H9 (cell line): ENCODE measurements at regions not wholly inside any gene's neighbourhood (a gene's known extent, or its start where the extent isn't known, plus 50 kb on each side); places are given as distances from the start of the nearest gene placed in this dataset.

Experiments used
- DNase-seq: peaks from one replicate; pipeline ENCODE4 v3.0.0-alpha.2; 2017
- H2AFZ ChIP-seq: one replicate; pipeline ENCODE4 v1.6.1; 2013; ENCODE audit warnings: mild to moderate bottlenecking, low read length, control low read depth, moderate library complexity
- H2AK5ac ChIP-seq: 2 replicates; pipeline ENCODE4 v1.6.1; 2013; ENCODE audit warnings: low read length, control low read depth, mixed read lengths; ENCODE audit not compliant: insufficient read length
- H2BK120ac ChIP-seq: one replicate; pipeline ENCODE4 v1.6.1; 2013; ENCODE audit warnings: low read depth, mild to moderate bottlenecking, low read length, control low read depth, inconsistent platforms; ENCODE audit not compliant: poor library complexity, severe bottlenecking
- H2BK12ac ChIP-seq: 2 replicates; pipeline ENCODE4 v1.6.1; 2013; ENCODE audit warnings: low read length, control low read depth, mixed read lengths, low read depth; ENCODE audit not compliant: insufficient read length
- H2BK15ac ChIP-seq: 2 replicates; pipeline ENCODE4 v1.6.1; 2013; ENCODE audit warnings: low read depth, low read length, control low read depth
- H2BK20ac ChIP-seq: one replicate; pipeline ENCODE4 v1.6.1; 2013; ENCODE audit warnings: low read depth, mild to moderate bottlenecking, low read length, control low read depth, inconsistent platforms; ENCODE audit not compliant: poor library complexity, severe bottlenecking
- H2BK5ac ChIP-seq: 2 replicates; pipeline ENCODE4 v1.6.1; 2013; ENCODE audit warnings: low read length, control low read depth, mixed read lengths; ENCODE audit not compliant: insufficient read length
- H3K14ac ChIP-seq: 2 replicates; pipeline ENCODE4 v1.6.1; 2013; ENCODE audit warnings: low read length, control low read depth; ENCODE audit not compliant: insufficient read depth
- H3K18ac ChIP-seq: 2 replicates; pipeline ENCODE4 v1.6.1; 2013; ENCODE audit warnings: low read depth, mild to moderate bottlenecking, mixed read lengths, low read length, control low read depth; ENCODE audit not compliant: insufficient read length
- H3K23ac ChIP-seq: 2 replicates; pipeline ENCODE4 v1.6.1; 2013; ENCODE audit warnings: low read length, control low read depth, mixed read lengths, low read depth; ENCODE audit not compliant: insufficient read length
- H3K23me2 ChIP-seq: 2 replicates; pipeline ENCODE4 v1.6.1; 2013; ENCODE audit warnings: low read depth, mild to moderate bottlenecking, mixed read lengths, low read length, control low read depth; ENCODE audit not compliant: insufficient read length, poor library complexity, severe bottlenecking
- H3K27ac ChIP-seq: 2 replicates; pipeline ENCODE4 v1.5.1; 2013; ENCODE audit warnings: low read length, control low read depth, mixed read lengths, low read depth; ENCODE audit not compliant: insufficient read length
- H3K27me3 ChIP-seq: 2 replicates; pipeline ENCODE4 v1.6.1; 2013; ENCODE audit warnings: low read length, control low read depth, inconsistent platforms; ENCODE audit not compliant: insufficient read depth
- H3K4ac ChIP-seq: 2 replicates; pipeline ENCODE4 v1.6.1; 2013; ENCODE audit warnings: low read depth, mild to moderate bottlenecking, control low read depth, inconsistent platforms, low read length, moderate library complexity
- H3K4me1 ChIP-seq: 2 replicates; pipeline ENCODE4 v1.6.1; 2013; ENCODE audit warnings: low read length, control low read depth, inconsistent platforms; ENCODE audit not compliant: insufficient read depth
- H3K4me2 ChIP-seq: 2 replicates; pipeline ENCODE4 v1.6.1; 2013; ENCODE audit warnings: low read length, control low read depth, mixed read lengths; ENCODE audit not compliant: insufficient read length, insufficient read depth
- H3K56ac ChIP-seq: 2 replicates; pipeline ENCODE4 v1.6.1; 2013; ENCODE audit warnings: low read depth, mild to moderate bottlenecking, mixed read lengths, low read length, control low read depth; ENCODE audit not compliant: insufficient read length
- H3K79me1 ChIP-seq: 2 replicates; pipeline ENCODE4 v1.6.1; 2013; ENCODE audit warnings: low read depth, mild to moderate bottlenecking, moderate library complexity, low read length, control low read depth, inconsistent platforms; ENCODE audit not compliant: insufficient read depth, poor library complexity, severe bottlenecking
- H3K79me2 ChIP-seq: 2 replicates; pipeline ENCODE4 v1.6.1; 2013; ENCODE audit warnings: low read length, control low read depth, inconsistent platforms; ENCODE audit not compliant: insufficient read depth
- H3K9ac ChIP-seq: 2 replicates; pipeline ENCODE4 v1.6.1; 2013; ENCODE audit warnings: low read length, control low read depth, mixed read lengths; ENCODE audit not compliant: insufficient read length; ENCODE audit errors: extremely low read depth
- H3K9me3 ChIP-seq: one replicate; pipeline ENCODE4 v1.6.1; 2013; ENCODE audit warnings: low read depth, low read length, inconsistent platforms; ENCODE audit not compliant: control insufficient read depth
- H3T11ph ChIP-seq: one replicate; pipeline ENCODE4 v1.6.1; 2013; ENCODE audit warnings: mild to moderate bottlenecking, low read length, control low read depth, inconsistent platforms
- H4K20me1 ChIP-seq: one replicate; pipeline ENCODE4 v1.6.1; 2013; ENCODE audit not compliant: control insufficient read depth, insufficient read length, insufficient read depth
- H4K5ac ChIP-seq: 2 replicates; pipeline ENCODE4 v1.6.1; 2013; ENCODE audit warnings: low read depth, mild to moderate bottlenecking, mixed read lengths, low read length, control low read depth; ENCODE audit not compliant: insufficient read length
- H4K8ac ChIP-seq: replicated peaks from 2 replicates; pipeline ENCODE4 v1.6.1; 2013; ENCODE audit warnings: low read length, control low read depth, mixed read lengths, low read depth; ENCODE audit not compliant: insufficient read length
- H4K91ac ChIP-seq: 2 replicates; pipeline ENCODE4 v1.6.1; 2013; ENCODE audit warnings: low read depth, mild to moderate bottlenecking, moderate library complexity, mixed read lengths, low read length, control low read depth; ENCODE audit not compliant: insufficient read length
- H3K27ac Mint-ChIP-seq, 3 experiments: 2 replicates in 2 of 3; 3 replicates in 1 of 3; pipeline ENCODE4 v1.8.0; 2020 to 2021; ENCODE audit warnings: mixed read lengths in 3 of 3, mild to moderate bottlenecking in 1 of 3, moderate library complexity in 1 of 3
- H3K27me3 Mint-ChIP-seq: 2 replicates; pipeline ENCODE4 v1.8.0; 2021; ENCODE audit warnings: low read depth, mild to moderate bottlenecking, moderate library complexity, mixed read lengths
- H3K36me3 Mint-ChIP-seq, 3 experiments: 2 replicates in 2 of 3; 3 replicates in 1 of 3; pipeline ENCODE4 v1.8.0; 2020 to 2021; ENCODE audit warnings: low read depth in 3 of 3, mixed read lengths in 3 of 3; ENCODE audit not compliant: insufficient read depth in 1 of 3
- H3K4me1 Mint-ChIP-seq, 2 experiments: 2 replicates each; pipeline ENCODE4 v1.8.0; 2020; ENCODE audit warnings: mixed read lengths in 2 of 2
- H3K4me3 Mint-ChIP-seq, 2 experiments: 2 replicates in 1 of 2; 3 replicates in 1 of 2; pipeline ENCODE4 v1.8.0; 2020 to 2021; ENCODE audit warnings: mild to moderate bottlenecking in 2 of 2, mixed read lengths in 2 of 2, moderate library complexity in 1 of 2
- H3K9me3 Mint-ChIP-seq, 2 experiments: 2 replicates in 1 of 2; 3 replicates in 1 of 2; pipeline ENCODE4 v1.8.0; 2020; ENCODE audit warnings: mild to moderate bottlenecking in 2 of 2, mixed read lengths in 2 of 2, moderate library complexity in 1 of 2
- WGBS: extraction: QIAGEN DNeasy Blood & Tissue Kit; methylation state at CpG from one replicate; pipeline ENCODE4 v1.1.7; 2013; ENCODE audit warnings: missing lambda C conversion rate, low lambda C conversion rate, mixed read lengths; ENCODE audit not compliant: insufficient read length; ENCODE audit errors: extremely low coverage; 5-methylcytosine and 5-hydroxymethylcytosine counted together
- TF ChIP-seq, protein P1 (sequence below): fragments of 200-600 bp; sonication (generic); conservative IDR thresholded peaks from 3 replicates; pipeline ENCODE4 v1.8.0; 2021; ENCODE audit warnings: antibody characterized with exemption, mild to moderate bottlenecking

DNA sequence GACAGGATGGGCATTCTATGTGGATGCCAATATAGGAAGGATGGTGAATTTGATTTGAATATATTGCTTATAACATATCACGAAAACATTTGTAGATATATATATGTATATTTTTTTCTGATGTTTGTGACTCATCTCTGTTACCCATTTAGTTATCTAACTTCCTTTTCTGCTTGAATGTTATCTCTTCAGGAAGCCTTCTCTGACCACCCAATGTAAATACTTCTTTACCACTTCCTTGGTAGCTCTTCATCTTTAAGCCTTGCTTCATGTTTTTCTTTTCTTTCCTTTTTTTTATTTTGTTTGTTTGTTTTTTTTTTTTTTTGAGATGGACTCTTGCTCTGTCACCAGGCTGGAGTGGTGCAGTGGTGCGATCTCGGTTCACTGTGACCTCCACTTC lies 260.5 kb upstream of the EPHA7 start:
- no peaks in the 10 kb centered on the region for H3K36me3 Mint-ChIP-seq
- no peaks in the 10 kb centered on the region for H3K4me1 ChIP-seq
- H3K27ac Mint-ChIP-seq, result no peak overlapping the region
- H3K27me3 ChIP-seq, result no peaks in the 10 kb centered on the region
- no peak overlapping the region for H2AFZ ChIP-seq
- H3K9me3 ChIP-seq, result no peaks in the 10 kb centered on the region
- H3K4me2 ChIP-seq, result no peak overlapping the region
- no CpG with 5 or more reads among the region's 3 CpGs for WGBS
- H3K23ac ChIP-seq, result no peak overlapping the region
- no peak overlapping the region for H3K9ac ChIP-seq
- no peaks in the 10 kb centered on the region; a peak in 2 of 5 replicates for H3K9me3 Mint-ChIP-seq
- H2BK12ac ChIP-seq, result no peak overlapping the region
- no peak overlapping the region for H3K18ac ChIP-seq
- H4K91ac ChIP-seq, result no peak overlapping the region
- H4K8ac ChIP-seq, result no peak overlapping the region
- no peak overlapping the region for H3T11ph ChIP-seq
- DNase-seq, result no peak
- no peaks in the 10 kb centered on the region for H4K20me1 ChIP-seq
- no peaks in the 10 kb centered on the region for H3K79me1 ChIP-seq
- H3K23me2 ChIP-seq, result no peaks in the 10 kb centered on the region
- H3K27ac ChIP-seq, result no peak overlapping the region
- no peak overlapping the region for H4K5ac ChIP-seq
- no peak overlapping the region for H2AK5ac ChIP-seq
- H3K56ac ChIP-seq, result no peak overlapping the region
- H2BK5ac ChIP-seq, result no peak overlapping the region
- H3K14ac ChIP-seq, result no peak overlapping the region
- TF ChIP-seq, protein P1, sequence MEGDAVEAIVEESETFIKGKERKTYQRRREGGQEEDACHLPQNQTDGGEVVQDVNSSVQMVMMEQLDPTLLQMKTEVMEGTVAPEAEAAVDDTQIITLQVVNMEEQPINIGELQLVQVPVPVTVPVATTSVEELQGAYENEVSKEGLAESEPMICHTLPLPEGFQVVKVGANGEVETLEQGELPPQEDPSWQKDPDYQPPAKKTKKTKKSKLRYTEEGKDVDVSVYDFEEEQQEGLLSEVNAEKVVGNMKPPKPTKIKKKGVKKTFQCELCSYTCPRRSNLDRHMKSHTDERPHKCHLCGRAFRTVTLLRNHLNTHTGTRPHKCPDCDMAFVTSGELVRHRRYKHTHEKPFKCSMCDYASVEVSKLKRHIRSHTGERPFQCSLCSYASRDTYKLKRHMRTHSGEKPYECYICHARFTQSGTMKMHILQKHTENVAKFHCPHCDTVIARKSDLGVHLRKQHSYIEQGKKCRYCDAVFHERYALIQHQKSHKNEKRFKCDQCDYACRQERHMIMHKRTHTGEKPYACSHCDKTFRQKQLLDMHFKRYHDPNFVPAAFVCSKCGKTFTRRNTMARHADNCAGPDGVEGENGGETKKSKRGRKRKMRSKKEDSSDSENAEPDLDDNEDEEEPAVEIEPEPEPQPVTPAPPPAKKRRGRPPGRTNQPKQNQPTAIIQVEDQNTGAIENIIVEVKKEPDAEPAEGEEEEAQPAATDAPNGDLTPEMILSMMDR, result no peak
- H3K4ac ChIP-seq, result no peak overlapping the region
- H3K4me3 Mint-ChIP-seq, result no peak overlapping the region
- H2BK20ac ChIP-seq, result no peak overlapping the region
- no peaks in the 10 kb centered on the region for H3K4me1 Mint-ChIP-seq
- H3K27me3 Mint-ChIP-seq, result no peaks in the 10 kb centered on the region
- no peak overlapping the region for H2BK120ac ChIP-seq
- no peak overlapping the region for H2BK15ac ChIP-seq
- no peaks in the 10 kb centered on the region for H3K79me2 ChIP-seq
